Transverse colon (tissue), 4 donors: ENCODE measurements at regions not wholly inside any gene's neighbourhood (a gene's known extent, or its start where the extent isn't known, plus 50 kb on each side); places are given as distances from the start of the nearest gene placed in this dataset.

Experiments
- DNase-seq: peaks from one replicate; pipeline ENCODE4 v3.0.0-alpha.2; 2019
- H3K27ac ChIP-seq, 4 donors: fragments of 200-600 bp; sonication (generic); 2 replicates each; pipeline ENCODE4 v1.5.1; 2016 to 2018; ENCODE audit warnings: inconsistent platforms in 4 of 4
- H3K27me3 ChIP-seq: fragments of 200-600 bp; sonication (generic); 2 replicates; pipeline ENCODE4 v1.5.1; 2017; ENCODE audit warnings: inconsistent platforms
- H3K36me3 ChIP-seq, 4 donors: fragments of 200-600 bp; sonication (generic); 2 replicates each; pipeline ENCODE4 v1.5.1; 2017 to 2019; ENCODE audit warnings: inconsistent platforms in 4 of 4
- H3K4me1 ChIP-seq, 4 donors: fragments of 200-600 bp; sonication (generic); 2 replicates each; pipeline ENCODE4 v1.5.1; 2017 to 2020; ENCODE audit warnings: inconsistent platforms in 4 of 4
- H3K4me3 ChIP-seq, 4 donors: fragments of 200-600 bp; sonication (generic); 1 replicate in 1 of 4; 2 replicates in 3 of 4; pipeline versions ENCODE4 v1.5.1 to v1.6.1; 2017 to 2019; ENCODE audit warnings: inconsistent platforms in 4 of 4
- H3K9me3 ChIP-seq, 2 donors: fragments of 200-600 bp; sonication (generic); 2 replicates each; pipeline ENCODE4 v1.5.1; 2017 to 2019; ENCODE audit warnings: inconsistent platforms in 2 of 2
- CTCF ChIP-seq, 5 experiments: fragments of 200-600 bp in 3 of 5; fragments of 450-650 bp in 2 of 5; sonication (generic) in 3 of 5; IDR thresholded peaks; 1 replicate in 2 of 5; 2 replicates in 3 of 5; pipeline ENCODE4 v1.5.1; 2016 to 2017; ENCODE audit warnings: antibody characterized with exemption in 5 of 5, inconsistent platforms in 3 of 5, mild to moderate bottlenecking in 2 of 5, moderate library complexity in 1 of 5
- EP300 ChIP-seq: sonication (generic); formaldehyde crosslinking; IDR thresholded peaks from one replicate; pipeline ENCODE4 v1.6.1; 2017; ENCODE audit warnings: antibody characterized with exemption, low read depth
- POLR2A ChIP-seq: fragments of 450-650 bp; IDR thresholded peaks from one replicate; pipeline ENCODE4 v1.6.1; 2016; ENCODE audit warnings: antibody characterized with exemption, mild to moderate bottlenecking, moderate library complexity
- POLR2AphosphoS5 ChIP-seq, 3 donors: sonication (generic); formaldehyde crosslinking; IDR thresholded peaks; one replicate each; pipeline ENCODE4 v1.6.1; 2016; ENCODE audit warnings: antibody characterized with exemption in 3 of 3
- WGBS, 2 donors: methylation state at CpG; one replicate each; pipeline ENCODE4 v1.1.5; 2018; ENCODE audit warnings: low coverage in 1 of 2; 5-methylcytosine and 5-hydroxymethylcytosine counted together
- in situ Hi-C, 4 donors: fragments of 200-750 bp; cut with MboI; loops; one replicate each; pipeline versions ENCODE4 v1.15.0 to v1.15.1; 2017; ENCODE audit warnings: low sequenced_read_pairs in 3 of 4, low pct_ligation_motif_present in 1 of 4, low pct_unique_long_range_greater_than_20kb in 1 of 4
- intact Hi-C: fragments of 100-400 bp; cut with DNase I; formaldehyde crosslinking; loops from one replicate; pipeline ENCODE4 v1.15.1; 2023; ENCODE audit warnings: low total_unique reads

GRCh38 chr2:156647377-156648010, 211.3 kb downstream of the GPD2 start:
- Histone ChIP-seq H3K4me3 (no peak overlapping the region), H3K9me3 (no peaks in the 10 kb centered on the region), H3K4me1 (no peaks in the 10 kb centered on the region), H3K36me3 (no peaks in the 10 kb centered on the region), H3K27me3 (no peaks in the 10 kb centered on the region), H3K27ac (no peak overlapping the region)
- TF ChIP-seq POLR2A (no peak), POLR2AphosphoS5 (IDR thresholded peaks at IDR 0.05) (no peak), EP300 (no peak), CTCF (IDR thresholded peaks at IDR 0.05) (no peak)
- intact Hi-C loops = no loop called here
- in situ Hi-C loops = no loop called here
- DNase-seq = no peak
- 91 to 92% methylated on average over 6 of the region's 6 CpGs for WGBS, 2 donors

- no peaks in the 10 kb centered on the region for H3K27me3 ChIP-seq
- TF ChIP-seq POLR2A = no peak
- no peak for TF ChIP-seq POLR2AphosphoS5 (IDR thresholded peaks at IDR 0.05)
- TF ChIP-seq EP300 = no peak
- no peak for TF ChIP-seq CTCF (IDR thresholded peaks at IDR 0.05)
- in situ Hi-C loops = no loop called here
- no peaks in the 10 kb centered on the region for H3K4me1 ChIP-seq
- no peak overlapping the region for H3K27ac ChIP-seq
- H3K4me3 ChIP-seq = no peak overlapping the region
- no peaks in the 10 kb centered on the region for H3K36me3 ChIP-seq
- no peak for DNase-seq
- no peaks in the 10 kb centered on the region for H3K9me3 ChIP-seq
- intact Hi-C loops = no loop called here
Measured at GRCh38 chr2:156648522-156648921, 212.3 kb downstream of the GPD2 start.

- WGBS, 2 donors = 90% methylated on average over 1 of the region's 1 CpG; no CpG with 5 or more reads in 1 of the 2 donors
- no peaks in the 10 kb centered on the region for H3K9me3 ChIP-seq
- in situ Hi-C loops (no loop called here), intact Hi-C loops (no loop called here)
- H3K4me3 ChIP-seq = no peak overlapping the region
- H3K36me3 ChIP-seq = no peaks in the 10 kb centered on the region
- DNase-seq = no peak
- H3K27me3 ChIP-seq = no peaks in the 10 kb centered on the region
- H3K4me1 ChIP-seq = no peaks in the 10 kb centered on the region
- TF ChIP-seq CTCF (IDR thresholded peaks at IDR 0.05) (no peak), POLR2AphosphoS5 (IDR thresholded peaks at IDR 0.05) (no peak), EP300 (no peak), POLR2A (no peak)
- H3K27ac ChIP-seq = no peak overlapping the region
Measured at GRCh38 chr2:156649596-156649995, 213.4 kb downstream of the GPD2 start.

- Histone ChIP-seq H3K9me3 (no peaks in the 10 kb centered on the region), H3K36me3 (no peaks in the 10 kb centered on the region), H3K27ac (no peak overlapping the region), H3K27me3 (no peaks in the 10 kb centered on the region), H3K4me3 (no peak overlapping the region), H3K4me1 (no peaks in the 10 kb centered on the region)
- in situ Hi-C loops (no loop called here), intact Hi-C loops (no loop called here)
- DNase-seq = no peak
- no peak for TF ChIP-seq POLR2A
- no peak for TF ChIP-seq POLR2AphosphoS5 (IDR thresholded peaks at IDR 0.05)
- TF ChIP-seq EP300 = no peak
- no peak for TF ChIP-seq CTCF (IDR thresholded peaks at IDR 0.05)
Measured at GRCh38 chr2:156652691-156653090, 216.5 kb downstream of the GPD2 start.
